ENCODE measurements at regions not wholly inside any gene's neighbourhood (a gene's known extent, or its start where the extent isn't known, plus 50 kb on each side); places are given as distances from the start of the nearest gene placed in this dataset.
A peak's percentile ranks its signal among the peaks of the same experiment; 100 is the strongest.

GRCh38 chr17:77432034-77432661 is 291.4 kb downstream of the SEC14L1 start:
- DNase-seq (ENCODE audit: low read depth), result no peak

GRCh38 chr17:77432742-77433141 is 292.0 kb downstream of the SEC14L1 start:
- no peak for DNase-seq (ENCODE audit: low read depth)

GRCh38 chr17:77433385-77434135 is 292.8 kb downstream of the SEC14L1 start:
- DNase-seq (ENCODE audit: low read depth), result no peak

DNA sequence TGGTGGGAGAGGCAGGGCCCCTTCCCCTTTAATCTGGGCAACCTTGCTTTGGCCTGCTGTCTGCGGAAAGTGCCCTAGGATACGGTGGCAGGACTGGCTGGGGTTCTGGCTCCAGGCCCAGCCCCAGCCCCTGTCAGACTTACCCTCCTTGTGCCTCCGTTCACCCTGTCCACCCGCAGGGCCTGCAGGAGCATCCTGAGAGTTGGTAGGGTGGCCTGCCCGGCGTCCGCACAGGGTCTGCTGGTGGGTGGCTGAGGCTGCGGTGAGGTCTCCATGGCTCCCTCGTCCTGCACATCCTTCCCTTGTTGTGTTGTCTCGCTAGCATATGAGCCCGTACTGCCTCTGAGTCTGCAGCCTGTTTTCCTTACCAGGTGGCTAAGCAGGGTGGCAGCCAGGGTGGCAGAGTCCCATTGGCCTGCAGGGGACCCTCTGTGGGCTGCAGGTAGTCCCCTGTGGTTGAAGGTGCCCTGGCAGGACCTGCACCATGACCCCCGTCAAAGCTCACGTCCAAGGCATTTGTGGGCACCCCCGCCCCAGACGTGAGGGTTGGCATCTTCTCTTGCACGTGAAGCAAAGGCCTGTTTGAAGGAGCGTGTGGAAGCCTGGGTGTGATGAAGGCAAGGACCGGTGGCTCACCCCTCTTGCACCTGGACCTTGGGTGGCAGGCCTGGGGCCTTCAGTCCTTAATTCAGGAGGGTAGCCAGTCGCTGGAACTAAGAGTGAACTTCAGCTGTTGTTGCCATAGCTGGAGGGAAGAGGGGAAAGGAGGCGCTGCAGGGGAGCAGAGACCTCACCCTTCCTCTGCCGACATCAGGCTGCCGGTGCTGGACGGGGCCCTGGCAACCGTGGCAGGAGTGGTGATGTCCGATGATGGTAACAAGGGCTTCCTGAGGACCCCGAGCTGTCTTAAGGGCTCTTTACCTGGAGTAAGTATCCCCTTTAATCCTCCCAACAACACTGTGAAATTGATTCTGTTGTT is 293.7 kb downstream of the SEC14L1 start:
- DNase-seq (ENCODE audit: low read depth), result no peak

DNA sequence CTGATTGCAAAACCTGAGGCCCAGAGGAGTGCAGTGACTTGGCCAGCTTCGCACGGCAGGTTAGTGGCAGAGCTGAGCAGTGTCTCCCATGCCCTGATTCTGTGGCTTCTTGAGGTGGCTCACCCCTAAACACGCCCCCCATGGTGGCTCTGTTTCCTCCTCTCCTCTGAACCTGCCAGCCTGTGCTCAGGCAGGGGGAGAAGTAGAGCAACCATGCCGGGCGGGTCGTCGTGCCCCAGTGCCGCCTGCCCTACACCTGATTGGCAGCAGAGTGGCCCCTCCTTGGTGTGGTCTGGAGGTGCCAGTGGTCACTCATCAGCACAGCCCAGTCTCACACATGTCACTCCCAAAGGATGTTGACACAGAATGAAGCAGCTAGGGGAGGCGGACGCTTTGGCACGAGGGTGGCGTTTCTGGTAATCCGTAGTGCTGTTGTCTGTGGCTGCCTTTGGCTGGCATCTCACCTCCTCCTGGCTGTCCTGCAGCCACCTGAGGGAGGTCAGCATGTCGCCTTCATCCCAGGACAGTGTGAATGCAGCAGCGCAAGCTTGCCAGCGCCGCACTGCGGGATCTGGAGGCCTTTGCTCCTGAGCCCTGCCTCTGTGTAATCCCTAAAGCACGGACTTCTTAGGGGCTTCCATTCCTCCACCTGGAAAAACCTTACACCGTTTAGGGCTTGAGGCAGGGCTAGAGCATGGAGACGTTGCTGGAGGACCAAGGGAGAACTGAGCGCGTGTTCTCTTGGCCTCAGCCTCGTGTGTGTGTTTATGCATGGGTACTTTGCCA is 294.7 kb downstream of the SEC14L1 start:
- no peak for DNase-seq (ENCODE audit: low read depth)

- DNase-seq (ENCODE audit: low read depth), result no peak
These were observed 295.3 kb downstream of the SEC14L1 start for GRCh38 chr17:77436058-77436442.

- no peak for DNase-seq (ENCODE audit: low read depth)
These were observed 295.7 kb downstream of the SEC14L1 start for GRCh38 chr17:77436481-77436880.

- no peak for DNase-seq (ENCODE audit: low read depth)
These were observed 296.2 kb downstream of the SEC14L1 start for GRCh38 chr17:77437017-77437416.

- no peak for DNase-seq (ENCODE audit: low read depth)
These were observed 297.0 kb downstream of the SEC14L1 start for GRCh38 chr17:77437747-77438146.

- DNase-seq (ENCODE audit: low read depth), result no peak
These were observed 297.7 kb downstream of the SEC14L1 start for GRCh38 chr17:77438241-77439188.

- DNase-seq (ENCODE audit: low read depth), result no peak
These were observed 298.6 kb downstream of the SEC14L1 start for GRCh38 chr17:77439189-77440018.

GRCh38 chr17:77440560-77440981 is 299.8 kb downstream of the SEC14L1 start:
- DNase-seq (ENCODE audit: low read depth), result no peak

GRCh38 chr17:77441130-77441920 is 300.6 kb downstream of the SEC14L1 start:
- DNase-seq (ENCODE audit: low read depth), result peak; percentile 69

DNA sequence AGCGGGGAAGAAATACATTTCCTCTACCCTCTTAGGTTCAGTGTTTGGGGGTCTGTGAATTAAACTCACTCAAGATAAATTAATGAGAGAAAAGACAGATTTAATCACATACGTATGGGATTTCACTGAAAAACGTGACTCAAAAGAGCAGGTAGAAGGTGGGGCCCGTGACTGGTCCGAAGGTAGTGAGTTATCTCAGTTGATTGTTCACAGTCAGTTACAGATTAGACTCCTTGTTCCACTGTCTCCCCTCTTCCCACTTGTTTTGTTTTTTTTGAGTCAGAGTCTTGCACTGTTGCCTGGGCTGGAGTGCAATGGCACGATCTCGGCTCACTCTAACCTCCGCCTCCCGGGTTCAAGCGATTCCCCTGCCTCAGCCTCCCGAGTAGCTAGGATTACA is 301.2 kb downstream of the SEC14L1 start:
- DNase-seq (ENCODE audit: low read depth), result no peak

DNA sequence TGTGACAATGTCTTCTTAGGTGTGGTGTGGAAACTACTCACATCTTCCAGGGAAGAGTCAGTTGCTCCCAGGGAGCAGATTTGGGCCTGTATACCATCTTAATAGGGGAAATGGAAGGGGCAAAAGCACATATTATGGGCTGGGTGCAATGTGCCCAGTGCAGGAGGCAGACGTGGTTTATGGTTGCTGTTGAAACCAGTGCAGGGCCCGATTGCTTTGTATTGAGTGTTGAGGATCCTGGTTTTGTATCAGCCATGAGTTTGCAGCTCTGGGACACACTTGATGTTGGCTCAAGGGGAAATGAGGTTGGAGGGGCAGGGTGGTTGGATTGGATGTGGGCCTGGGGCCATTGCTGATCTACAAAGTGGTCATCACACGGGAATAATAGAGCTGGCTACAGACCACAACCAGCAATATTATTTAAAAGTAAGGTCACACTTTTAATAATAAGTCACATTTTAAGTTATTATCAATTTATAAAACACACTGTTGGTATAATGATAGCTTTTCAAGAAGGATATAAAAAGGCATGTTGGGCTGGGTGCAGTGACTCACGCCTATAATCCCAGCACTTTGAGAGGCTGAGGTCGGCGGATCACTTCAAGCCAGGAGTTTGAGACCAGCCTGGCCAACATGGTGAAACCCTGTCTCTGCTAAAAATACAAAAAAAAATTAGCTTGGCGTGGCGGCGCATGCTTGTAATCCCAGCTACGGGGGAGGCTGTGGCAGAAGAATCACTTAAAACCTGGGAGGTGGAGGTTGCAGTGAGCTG is 302.4 kb downstream of the SEC14L1 start:
- DNase-seq (ENCODE audit: low read depth), result no peak

DNA sequence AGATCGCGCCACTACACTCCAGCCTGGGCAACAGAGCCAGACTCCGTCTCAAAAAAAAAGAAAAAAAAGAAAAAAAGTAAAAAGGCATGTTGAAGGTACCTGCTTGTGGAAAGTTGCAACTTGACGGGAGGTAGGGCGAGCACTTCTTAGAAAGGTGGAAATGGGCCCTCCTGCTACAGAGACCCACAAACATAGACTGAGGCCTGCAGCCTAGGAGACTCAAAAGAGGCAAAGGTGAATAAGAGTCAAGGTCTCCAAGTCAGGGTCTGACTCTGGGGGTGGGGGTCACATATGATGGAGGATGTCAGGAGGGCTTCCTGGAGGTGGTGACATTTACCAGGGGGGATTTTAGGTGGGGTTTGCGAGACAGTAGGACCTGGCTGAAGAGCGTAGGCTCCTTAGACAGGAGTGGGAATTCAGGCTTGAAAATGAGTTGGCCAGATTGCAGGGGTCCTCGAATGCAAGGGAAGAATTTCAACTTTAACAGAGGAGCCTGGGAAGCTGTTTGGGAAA is 303.0 kb downstream of the SEC14L1 start:
- no peak for DNase-seq (ENCODE audit: low read depth)

DNA sequence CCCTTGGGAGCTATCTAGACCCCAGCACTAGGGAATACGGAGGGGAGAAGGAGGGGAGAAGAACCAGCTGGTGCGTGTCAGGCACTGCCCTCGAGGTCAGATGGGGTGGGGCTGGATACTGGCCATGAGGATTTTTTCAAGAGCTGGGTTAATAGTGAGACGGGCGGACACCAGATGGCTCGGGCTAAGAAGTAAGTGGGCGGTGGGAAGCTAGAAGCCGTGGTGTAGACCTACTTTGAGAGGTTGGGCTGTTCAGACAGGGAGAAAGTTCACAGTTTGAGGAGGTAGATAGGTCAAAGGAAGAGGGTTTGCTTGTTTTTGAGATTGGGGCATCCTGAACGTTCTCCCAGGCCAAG is 303.8 kb downstream of the SEC14L1 start:
- no peak for DNase-seq (ENCODE audit: low read depth)
